OCI-LY3 (cell line): ENCODE measurements at regions not wholly inside any gene's neighbourhood (a gene's known extent, or its start where the extent isn't known, plus 50 kb on each side); places are given as distances from the start of the nearest gene placed in this dataset.

ENCODE experiments used
- CTCF ChIP-seq: fragments of 200-600, 300-600 bp; sonication (generic); IDR thresholded peaks from 2 replicates; pipeline ENCODE4 v1.5.1; 2014; ENCODE audit warnings: antibody characterized with exemption, low read length, low read depth
- EZH2phosphoT487 ChIP-seq: fragments of 200-600 bp; shearing (Covaris generic); IDR thresholded peaks from 2 replicates; pipeline ENCODE4 v1.6.1; 2018; ENCODE audit warnings: antibody characterized with exemption, mixed run types, low read depth

- TF ChIP-seq CTCF (no peak), EZH2phosphoT487 (no peak)
Measured at GRCh38 chr22:23386822-23387580, 193.1 kb downstream of the IGLL1 start.
